Activated T-cell treated with anti-CD3 and anti-CD28 coated beads, Interleukin-2, amount 50 U/mL, for 72 hours (primary cell): ENCODE measurements at regions not wholly inside any gene's neighbourhood (a gene's known extent, or its start where the extent isn't known, plus 50 kb on each side); places are given as distances from the start of the nearest gene placed in this dataset.

Source experiments
- ATAC-seq, 2 donors: fragments of 150-1000 bp; cut with Tn5 transposase; replicated peaks in 1 of 2; 2 replicates each; pipeline ENCODE4 v1.10.0; 2021; ENCODE audit warnings: moderate library complexity in 2 of 2, mild to moderate bottlenecking in 1 of 2
- DNase-seq, 2 donors: peaks; one replicate each; pipeline ENCODE4 v3.0.0; 2021 to 2022; ENCODE audit warnings: mixed read lengths in 1 of 2
- H3K27ac Mint-ChIP-seq: one replicate; pipeline ENCODE4 v1.8.0; 2022; ENCODE audit warnings: mild to moderate bottlenecking, moderate library complexity, mixed read lengths
- H3K27me3 Mint-ChIP-seq: one replicate; pipeline ENCODE4 v1.8.0; 2022; ENCODE audit warnings: low read depth, mixed read lengths
- H3K36me3 Mint-ChIP-seq, 2 donors: one replicate each; pipeline ENCODE4 v1.8.0; 2022; ENCODE audit warnings: mixed read lengths in 2 of 2, mild to moderate bottlenecking in 1 of 2; ENCODE audit not compliant: insufficient read depth in 2 of 2
- H3K4me1 Mint-ChIP-seq: one replicate; pipeline ENCODE4 v1.8.0; 2022; ENCODE audit warnings: low read depth, mixed read lengths
- H3K4me3 Mint-ChIP-seq, 2 donors: one replicate each; pipeline ENCODE4 v1.8.0; 2022; ENCODE audit warnings: mild to moderate bottlenecking in 2 of 2, mixed read lengths in 2 of 2, moderate library complexity in 2 of 2
- H3K9me3 Mint-ChIP-seq, 2 donors: one replicate each; pipeline ENCODE4 v1.8.0; 2022; ENCODE audit warnings: mixed read lengths in 2 of 2

- ATAC-seq (no peak), DNase-seq (no peak)
- Mint-ChIP-seq H3K36me3 (peaks cover 3 to 4% of the 10 kb centered on the region in 2 donors), H3K4me3 (no peak overlapping the region), H3K27ac (no peak overlapping the region), H3K9me3 (peaks cover 6 to 9% of the 10 kb centered on the region in 2 donors), H3K27me3 (peaks cover 13% of the 10 kb centered on the region), H3K4me1 (peaks cover 4% of the 10 kb centered on the region)
Measured at GRCh38 chr16:86459266-86459665, 51.1 kb upstream of the FOXF1 start.
